Ovary (tissue), 7 donors: ENCODE measurements at regions not wholly inside any gene's neighbourhood (a gene's known extent, or its start where the extent isn't known, plus 50 kb on each side); places are given as distances from the start of the nearest gene placed in this dataset.
"Not testable (repeated sequence)": the region's sequence is repeated elsewhere in the genome, so short reads cannot be mapped to it uniquely, and the experiment has no call there.

ENCODE experiments used
- DNase-seq, 5 donors: peaks; one replicate each; pipeline ENCODE4 v3.0.0-alpha.2; 2019 to 2020
- H3K27ac ChIP-seq, 2 donors: fragments of 200-600 bp; one replicate each; pipeline versions ENCODE4 v1.5.1 to v1.8.0; 2019 to 2022
- H3K27me3 ChIP-seq: fragments of 200-600 bp; one replicate; pipeline ENCODE4 v1.8.0; 2022
- H3K36me3 ChIP-seq: fragments of 200-600 bp; sonication (generic); one replicate; pipeline ENCODE4 v1.5.1; 2019
- H3K4me1 ChIP-seq: one replicate; pipeline ENCODE4 v1.8.1; 2013; ENCODE audit warnings: mild to moderate bottlenecking, moderate library complexity; ENCODE audit not compliant: insufficient read depth
- H3K4me3 ChIP-seq: fragments of 200-600 bp; sonication (generic); one replicate; pipeline ENCODE4 v1.5.1; 2017
- H3K9me3 ChIP-seq, 2 donors: fragments of 200-600 bp in 1 of 2; sonication (generic) in 1 of 2; one replicate each; pipeline versions ENCODE4 v1.5.1 to v1.8.1; 2013 to 2019; ENCODE audit warnings: mild to moderate bottlenecking in 1 of 2, moderate library complexity in 1 of 2
- EP300 ChIP-seq: sonication (generic); formaldehyde crosslinking; IDR thresholded peaks from one replicate; pipeline ENCODE4 v1.6.1; 2017; ENCODE audit warnings: antibody characterized with exemption
- POLR2A ChIP-seq: fragments of 450-650 bp; IDR thresholded peaks from one replicate; pipeline ENCODE4 v1.6.1; 2017; ENCODE audit warnings: antibody characterized with exemption, mild to moderate bottlenecking, moderate library complexity
- WGBS, 3 donors: extraction: QIAGEN DNeasy Blood & Tissue Kit in 1 of 3; methylation state at CpG; one replicate each; pipeline versions ENCODE4 v1.1.5 to v1.1.7; 2013 to 2017; 5-methylcytosine and 5-hydroxymethylcytosine counted together
- intact Hi-C, 4 donors: fragments of 100-400 bp; cut with DNase I; formaldehyde crosslinking; loops; one replicate each; pipeline versions ENCODE4 v1.11.0 to v1.15.1; 2022 to 2023
- TF ChIP-seq, protein P1 (sequence below), 3 donors: fragments of 450-650 bp in 2 of 3; fragments of 200-600 bp in 1 of 3; IDR thresholded peaks; one replicate each; pipeline versions ENCODE4 v1.5.1 to v1.8.0; 2016 to 2022; ENCODE audit warnings: antibody characterized with exemption in 3 of 3, mild to moderate bottlenecking in 1 of 3
- donor health status: DM: no; HTN: no; CAD: no; lungs with moderate emphysema.
- donor health status: DM: no; HTN: no; CAD: no.
- donor health status: Bipolar disorder and iron deficiency.
- donor health status: DM: no; HTN: no; CAD: no.
- donor health status: DM: yes; HTN: yes; CAD: no.

DNA sequence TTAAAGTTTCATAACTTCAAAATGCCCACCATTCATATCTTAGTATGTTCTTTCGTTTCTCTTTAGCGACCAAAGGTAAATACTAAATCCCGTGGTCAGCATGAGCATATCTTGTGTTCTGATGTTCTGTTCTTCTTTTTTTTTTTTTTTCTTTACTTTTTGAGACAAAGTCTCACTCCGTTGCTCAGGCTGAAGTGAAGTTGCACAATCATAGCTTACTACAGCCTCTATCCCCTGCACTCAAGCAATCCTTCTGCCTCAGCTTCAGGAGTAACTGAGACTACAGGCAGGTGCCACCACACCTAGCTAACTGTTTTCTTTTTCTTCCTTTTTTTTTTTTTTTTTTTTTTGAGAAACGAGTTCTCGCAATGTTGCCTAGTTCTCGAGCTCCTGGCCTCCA is 60.9 kb upstream of the ATP12A start:
- no peak for DNase-seq
- H3K27me3 ChIP-seq = no peaks in the 10 kb centered on the region
- TF ChIP-seq EP300 (no peak), POLR2A (no peak)
- TF ChIP-seq, protein P1, sequence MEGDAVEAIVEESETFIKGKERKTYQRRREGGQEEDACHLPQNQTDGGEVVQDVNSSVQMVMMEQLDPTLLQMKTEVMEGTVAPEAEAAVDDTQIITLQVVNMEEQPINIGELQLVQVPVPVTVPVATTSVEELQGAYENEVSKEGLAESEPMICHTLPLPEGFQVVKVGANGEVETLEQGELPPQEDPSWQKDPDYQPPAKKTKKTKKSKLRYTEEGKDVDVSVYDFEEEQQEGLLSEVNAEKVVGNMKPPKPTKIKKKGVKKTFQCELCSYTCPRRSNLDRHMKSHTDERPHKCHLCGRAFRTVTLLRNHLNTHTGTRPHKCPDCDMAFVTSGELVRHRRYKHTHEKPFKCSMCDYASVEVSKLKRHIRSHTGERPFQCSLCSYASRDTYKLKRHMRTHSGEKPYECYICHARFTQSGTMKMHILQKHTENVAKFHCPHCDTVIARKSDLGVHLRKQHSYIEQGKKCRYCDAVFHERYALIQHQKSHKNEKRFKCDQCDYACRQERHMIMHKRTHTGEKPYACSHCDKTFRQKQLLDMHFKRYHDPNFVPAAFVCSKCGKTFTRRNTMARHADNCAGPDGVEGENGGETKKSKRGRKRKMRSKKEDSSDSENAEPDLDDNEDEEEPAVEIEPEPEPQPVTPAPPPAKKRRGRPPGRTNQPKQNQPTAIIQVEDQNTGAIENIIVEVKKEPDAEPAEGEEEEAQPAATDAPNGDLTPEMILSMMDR (IDR thresholded peaks at IDR 0.05) = no peak
- H3K27ac ChIP-seq = no peak overlapping the region
- 83 to 92% (median 85%) methylated on average over 7 of the region's 7 CpGs for WGBS, 3 donors
- H3K9me3 ChIP-seq = no peaks in the 10 kb centered on the region
- no peak overlapping the region for H3K4me3 ChIP-seq
- intact Hi-C loops = no loop called here
- no peaks in the 10 kb centered on the region for H3K36me3 ChIP-seq
- no peaks in the 10 kb centered on the region for H3K4me1 ChIP-seq

DNA sequence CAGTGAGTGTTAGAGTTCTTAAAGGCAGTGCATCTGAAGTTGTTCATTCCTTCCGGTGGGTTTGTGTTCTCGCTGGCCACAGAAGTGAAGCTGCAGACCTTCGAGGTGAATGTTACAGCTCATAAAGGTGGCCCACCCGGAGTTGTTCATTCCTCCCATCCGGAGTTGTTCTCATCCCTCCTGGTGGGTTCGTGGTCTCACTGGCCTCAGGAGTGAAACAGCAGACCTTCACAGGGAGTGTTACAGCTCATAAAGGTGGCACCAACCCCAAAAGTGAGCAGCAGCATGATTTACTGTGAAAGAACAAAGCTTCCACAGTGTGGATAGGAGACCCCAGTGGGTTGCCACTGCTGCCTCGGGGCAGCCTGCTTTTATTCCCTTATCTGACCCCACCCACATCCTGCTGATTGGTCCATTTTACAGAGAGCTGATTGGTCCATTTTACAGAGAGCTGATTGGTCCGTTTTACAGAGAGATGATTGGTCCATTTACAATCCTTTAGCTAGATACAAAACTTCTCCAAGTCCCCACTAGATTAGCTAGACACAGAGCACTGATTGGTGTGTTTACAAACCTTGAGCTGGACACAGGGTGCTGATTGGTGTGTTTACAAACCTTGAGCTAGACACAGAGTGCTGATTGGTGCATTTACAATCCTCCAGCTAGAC is 57.6 kb upstream of the ATP12A start:
- H3K27me3 ChIP-seq, H3K4me1 ChIP-seq, intact Hi-C loops, H3K36me3 ChIP-seq, H3K4me3 ChIP-seq, DNase-seq, H3K9me3 ChIP-seq, H3K27ac ChIP-seq: not testable (repeated sequence)
- 86 to 94% (median 93%) methylated on average over 8 of the region's 8 CpGs for WGBS, 3 donors

DNA sequence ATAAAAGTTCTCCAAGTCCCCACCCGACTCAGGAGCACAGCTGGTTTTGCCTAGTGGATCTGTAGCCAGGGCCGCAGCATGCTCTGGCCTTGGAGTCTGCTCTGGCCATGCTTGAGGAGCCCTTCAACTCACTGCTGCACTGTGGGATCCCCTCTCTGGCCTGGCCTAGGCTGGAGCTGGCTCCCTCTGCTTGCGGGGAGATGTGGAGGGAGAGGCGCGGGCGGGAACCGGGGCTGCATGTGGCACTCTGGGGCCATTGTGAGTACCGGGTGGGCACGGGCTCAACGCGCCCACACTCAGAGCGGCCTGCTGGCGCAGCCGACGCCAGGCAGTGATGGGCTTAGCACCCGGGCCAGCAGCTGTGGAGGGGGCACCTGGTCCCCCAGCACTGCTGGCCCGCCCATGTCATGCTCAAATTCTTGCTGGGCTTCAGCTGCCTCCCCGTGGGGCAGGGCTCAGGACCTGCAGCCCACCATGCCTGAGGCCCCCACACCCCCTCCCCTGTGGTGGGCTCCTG is 57.0 kb upstream of the ATP12A start:
- no peaks in the 10 kb centered on the region for H3K9me3 ChIP-seq
- H3K4me3 ChIP-seq = no peak overlapping the region
- H3K36me3 ChIP-seq = no peaks in the 10 kb centered on the region
- TF ChIP-seq EP300 (no peak), POLR2A (no peak)
- TF ChIP-seq, protein P1 (IDR thresholded peaks at IDR 0.05) = no peak
- WGBS, 3 donors = 95 to 98% (median 97%) methylated on average over 13 to 18 of the region's 18 CpGs
- no peak overlapping the region for H3K27ac ChIP-seq
- DNase-seq = no peak
- intact Hi-C loops = no loop called here
- no peaks in the 10 kb centered on the region for H3K27me3 ChIP-seq
- H3K4me1 ChIP-seq = peaks cover 5% of the 10 kb centered on the region

DNA sequence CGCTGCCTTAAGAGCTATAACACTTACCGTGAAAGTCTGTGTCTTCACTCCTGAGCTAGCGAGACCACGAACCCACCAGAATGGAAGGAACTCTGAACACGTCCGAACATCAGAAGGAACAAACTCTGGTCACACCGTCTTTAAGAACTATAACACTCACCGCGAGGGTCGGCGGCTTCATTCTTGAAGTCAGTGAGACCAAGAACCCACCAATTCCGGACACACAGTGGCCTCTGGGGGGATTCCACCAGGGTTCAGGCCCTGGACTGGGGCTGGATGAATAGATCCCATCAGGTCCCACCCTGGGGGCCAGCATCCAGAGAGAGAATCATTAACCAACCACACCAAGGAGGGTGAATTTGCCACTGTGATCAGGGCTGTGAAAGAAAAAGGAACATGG is 55.8 kb upstream of the ATP12A start:
- H3K27ac ChIP-seq = peak overlapping the region in 1 of 2 donors; percentile 59
- no peaks in the 10 kb centered on the region for H3K9me3 ChIP-seq
- intact Hi-C loops = no loop called here
- H3K4me1 ChIP-seq = peaks cover 5% of the 10 kb centered on the region
- no peak for DNase-seq
- 85 to 96% (median 86%) methylated on average over 12 of the region's 12 CpGs for WGBS, 3 donors
- no peak for TF ChIP-seq EP300
- TF ChIP-seq, protein P1 (IDR thresholded peaks at IDR 0.05) = no peak
- no peak for TF ChIP-seq POLR2A
- H3K4me3 ChIP-seq = no peak overlapping the region
- H3K36me3 ChIP-seq = no peaks in the 10 kb centered on the region
- no peaks in the 10 kb centered on the region for H3K27me3 ChIP-seq

DNA sequence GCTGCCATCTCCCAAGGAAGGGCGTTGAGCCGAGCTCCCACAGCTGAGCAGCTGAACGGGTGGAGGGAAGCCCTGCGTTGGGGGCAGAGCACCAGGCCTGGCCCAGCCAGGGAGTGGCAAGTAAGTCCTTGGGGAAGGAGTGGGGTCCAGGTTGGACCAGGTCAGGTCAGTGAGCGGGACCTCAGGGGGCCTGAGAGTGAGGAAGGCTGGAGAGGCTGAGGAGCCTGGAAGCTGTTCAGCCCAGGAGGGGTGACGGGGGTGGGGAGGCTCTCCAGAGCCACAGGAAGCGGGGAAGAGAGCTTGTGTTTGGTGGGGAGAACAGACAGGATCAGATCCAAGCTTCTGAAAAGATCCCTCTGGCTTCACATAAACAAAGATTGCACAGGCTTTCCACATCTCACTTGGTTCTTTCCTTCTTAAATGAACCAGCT is 55.4 kb upstream of the ATP12A start:
- Histone ChIP-seq H3K36me3 (no peaks in the 10 kb centered on the region), H3K27ac (peak overlapping the region in 1 of 2 donors; percentile 59), H3K27me3 (no peaks in the 10 kb centered on the region), H3K4me1 (peaks cover 5% of the 10 kb centered on the region), H3K9me3 (no peaks in the 10 kb centered on the region), H3K4me3 (no peak overlapping the region)
- intact Hi-C loops = no loop called here
- 35 to 53% (median 39%) methylated on average over 7 of the region's 7 CpGs for WGBS, 3 donors
- TF ChIP-seq POLR2A (no peak), EP300 (no peak)
- TF ChIP-seq, protein P1 (IDR thresholded peaks at IDR 0.05) = no peak
- peak in 4 of 5 donors; percentile 25 to 44 (median 32) for DNase-seq
